GM19025 (cell line): ENCODE measurements at regions not wholly inside any gene's neighbourhood (a gene's known extent, or its start where the extent isn't known, plus 50 kb on each side); places are given as distances from the start of the nearest gene placed in this dataset.

ENCODE experiments used
- ATAC-seq: cut with Tn5 transposase; IDR thresholded peaks from one replicate; pipeline ENCODE4 v1.9.1; 2021; ENCODE audit warnings: mild to moderate bottlenecking, low read depth, moderate library complexity; ENCODE audit not compliant: unreplicated experiment

DNA sequence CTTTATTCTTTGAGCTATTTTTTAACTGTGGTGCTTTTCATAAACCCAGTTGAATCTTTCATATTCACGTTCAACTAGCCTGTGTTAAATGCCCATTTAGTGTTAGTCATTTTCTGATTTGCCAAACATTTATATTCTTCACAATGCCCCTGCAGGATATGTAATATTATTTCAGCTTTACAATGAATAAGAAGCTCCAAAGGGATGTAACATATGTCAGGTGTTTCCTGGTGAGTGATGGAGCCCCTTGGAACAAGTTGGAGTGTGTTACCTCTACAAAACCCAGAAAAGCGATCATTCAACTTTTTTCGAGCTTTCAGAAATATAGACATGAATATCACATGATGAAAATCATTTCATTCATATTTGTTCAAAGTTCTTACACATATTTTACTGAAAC is 471.0 kb upstream of the CDH2 start:
- ATAC-seq: no peak

DNA sequence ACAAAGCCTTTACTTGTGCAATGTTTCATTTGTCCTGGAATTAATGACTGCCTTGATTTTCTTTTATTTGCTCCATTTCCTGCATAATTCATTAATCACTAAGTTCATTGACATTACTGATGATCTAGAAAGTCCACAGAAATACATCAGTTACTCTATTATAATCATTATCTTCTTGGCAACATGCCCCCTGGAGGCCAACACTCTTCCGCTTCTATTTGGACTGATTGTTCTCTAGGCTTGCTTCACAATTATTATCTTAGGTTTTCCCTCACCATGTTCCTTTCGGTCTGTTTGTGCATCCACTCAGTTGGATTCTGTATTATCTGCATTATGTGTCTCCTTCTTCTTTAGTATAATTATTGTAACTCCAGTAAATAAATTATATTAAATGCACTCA is 461.0 kb upstream of the CDH2 start:
- ATAC-seq: no peak

DNA sequence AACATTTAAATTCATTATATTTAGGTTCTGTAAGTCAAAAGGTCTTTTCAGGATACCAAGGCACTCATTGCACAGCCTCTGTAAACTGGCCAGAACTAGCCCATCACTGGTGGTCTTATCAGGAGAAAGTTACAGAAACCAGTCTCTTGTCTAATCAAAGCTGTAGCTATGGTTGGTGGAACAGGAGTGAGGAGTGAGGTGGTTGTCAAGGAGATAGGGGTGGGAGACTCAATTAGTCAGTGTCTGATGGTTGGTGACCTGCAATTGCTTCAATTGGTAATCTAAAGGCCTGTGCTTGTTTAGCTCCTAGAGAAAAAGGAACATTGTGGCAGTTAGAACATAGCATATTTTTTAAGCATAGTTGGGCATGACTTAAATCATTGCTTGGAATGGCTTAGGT is 458.6 kb upstream of the CDH2 start:
- no peak for ATAC-seq

DNA sequence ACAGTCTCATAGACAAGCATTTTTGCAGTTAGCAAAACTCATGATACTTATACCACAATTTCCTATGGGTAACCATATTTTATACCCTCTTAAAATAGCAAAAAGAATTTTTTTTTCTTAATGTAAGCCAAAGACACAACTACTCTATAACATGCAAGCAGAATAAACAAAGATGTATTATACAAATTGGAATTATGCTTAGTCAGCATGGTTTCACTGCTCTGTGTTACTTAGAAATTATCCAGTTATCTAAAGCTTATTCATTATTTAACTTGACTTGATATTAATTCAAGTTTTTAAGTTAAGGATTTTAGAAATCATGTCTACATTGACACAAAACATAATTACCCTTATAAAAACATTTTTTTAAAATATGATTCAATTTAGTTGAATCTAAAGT is 449.8 kb upstream of the CDH2 start:
- ATAC-seq: no peak

DNA sequence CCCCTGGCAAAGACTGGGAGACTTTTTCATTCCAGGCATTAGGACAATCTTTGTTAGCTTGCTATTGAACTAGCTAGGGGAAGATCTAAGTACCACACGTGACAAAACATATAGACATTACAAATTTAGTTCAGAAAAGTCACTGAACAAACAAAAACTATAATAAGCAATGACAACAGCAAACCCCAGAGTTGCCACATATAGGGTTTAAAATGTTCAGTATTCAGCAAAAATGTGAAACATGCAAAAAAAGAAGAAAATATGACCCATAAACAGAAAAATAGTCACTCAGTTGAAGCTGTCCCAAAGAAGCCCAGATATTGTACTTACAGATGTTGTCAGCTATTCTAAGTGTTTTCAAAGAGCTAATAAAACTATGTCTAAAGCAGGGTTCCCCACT is 431.1 kb upstream of the CDH2 start:
- no peak for ATAC-seq

DNA sequence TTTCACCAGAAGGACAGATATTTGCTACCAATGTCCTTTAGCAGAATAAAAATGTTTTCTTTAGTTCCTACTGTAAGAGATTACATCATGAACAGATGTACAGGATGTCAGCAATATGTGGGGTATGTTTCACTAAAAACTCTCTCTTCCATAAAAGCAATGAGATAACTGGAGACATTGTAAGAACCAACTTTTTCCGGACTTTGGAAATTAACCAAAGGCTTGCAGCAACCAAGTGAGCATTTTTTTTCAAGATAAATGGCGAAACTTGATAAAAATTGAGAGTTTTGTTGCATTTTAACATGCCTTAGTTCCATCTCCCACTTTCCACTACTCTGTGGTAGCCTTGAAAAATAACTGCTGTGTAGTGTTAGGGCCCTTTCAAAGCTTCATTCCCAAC is 429.8 kb upstream of the CDH2 start:
- no peak for ATAC-seq

DNA sequence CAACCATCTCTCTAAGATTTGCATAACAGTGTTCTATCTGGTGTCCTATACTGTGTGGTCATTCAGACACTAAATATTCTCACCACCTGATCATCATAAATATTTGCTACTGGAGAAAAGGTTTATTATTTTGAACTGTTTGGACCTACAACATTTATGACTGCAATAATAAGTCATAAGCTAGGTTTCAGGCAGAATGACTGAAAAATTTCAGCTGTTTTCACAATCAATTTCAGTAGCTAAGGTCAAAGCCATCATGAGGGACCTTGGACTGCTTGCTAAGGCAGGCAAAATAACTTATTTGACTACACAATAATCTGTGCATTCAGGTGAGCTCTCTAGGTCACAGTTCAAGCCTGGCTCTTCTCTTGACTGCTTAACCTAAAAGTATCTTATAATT is 425.5 kb upstream of the CDH2 start:
- no peak for ATAC-seq

DNA sequence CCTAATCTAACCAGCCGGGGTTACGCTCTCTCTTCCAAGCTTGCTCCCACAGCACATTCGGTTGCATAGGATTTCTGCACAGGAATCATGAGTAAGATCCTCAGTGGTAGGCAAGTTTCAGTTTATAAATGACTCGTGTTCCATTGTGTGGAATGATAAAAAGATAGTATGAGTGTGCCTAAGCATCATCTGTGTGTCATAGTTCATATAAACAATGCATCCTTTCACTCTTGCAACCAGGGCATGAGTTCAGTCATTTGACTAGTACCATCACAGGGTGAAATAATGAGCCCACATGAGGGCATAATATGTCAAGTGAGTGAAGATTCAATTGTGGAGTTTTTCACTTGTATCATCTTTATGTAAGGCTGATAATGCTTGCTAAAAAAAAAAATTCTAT is 417.1 kb upstream of the CDH2 start:
- no peak for ATAC-seq

DNA sequence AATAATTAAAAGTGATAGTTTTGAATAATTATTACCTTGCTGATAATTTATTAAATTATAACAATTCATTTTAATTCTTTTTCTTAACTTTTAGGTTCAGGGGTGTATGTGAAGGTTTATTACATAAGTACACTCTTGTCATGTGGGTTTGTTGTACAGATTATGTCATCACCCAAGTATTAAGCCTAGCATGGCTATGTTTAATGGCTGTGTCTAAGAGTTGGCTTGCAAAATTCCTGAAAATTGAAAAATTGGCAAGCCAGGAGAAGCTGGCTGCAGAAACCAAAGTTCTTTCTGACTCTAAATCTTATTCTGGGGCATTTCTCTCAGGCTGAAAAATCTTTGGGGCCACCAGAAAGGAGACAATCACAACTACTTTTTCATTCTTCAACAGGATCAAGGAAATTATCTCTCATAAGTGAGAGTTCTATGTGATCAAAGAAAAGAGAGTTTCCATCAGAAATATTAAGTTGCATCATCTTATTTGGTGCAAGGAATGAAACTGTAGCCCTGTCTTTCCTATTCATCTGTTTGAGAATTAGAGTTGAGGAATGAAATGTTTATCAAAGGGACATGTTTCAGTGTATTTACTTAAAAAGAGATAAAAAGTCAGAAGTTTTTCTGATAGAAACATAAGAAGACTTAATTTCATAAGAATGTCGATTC is 412.1 kb upstream of the CDH2 start:
- no peak for ATAC-seq

DNA sequence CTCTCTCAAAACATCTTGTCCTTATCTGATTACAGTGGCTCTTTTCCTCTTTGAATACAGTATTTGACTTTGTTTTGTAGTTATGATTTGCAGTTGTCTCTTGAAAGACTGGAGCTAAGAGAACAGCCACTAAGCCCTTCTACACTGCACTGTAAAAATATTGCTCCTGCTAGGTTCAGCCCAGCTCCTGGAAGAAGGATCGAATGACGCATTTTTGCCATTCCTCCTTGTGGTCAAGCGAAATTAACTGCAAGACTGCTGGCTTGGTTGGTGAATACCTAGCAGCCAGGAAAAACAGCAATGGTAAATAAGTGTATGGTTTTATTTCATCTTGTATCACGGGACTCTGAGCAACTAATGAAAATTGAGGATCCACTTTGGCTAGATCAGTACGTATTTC is 407.8 kb upstream of the CDH2 start:
- ATAC-seq: no peak

DNA sequence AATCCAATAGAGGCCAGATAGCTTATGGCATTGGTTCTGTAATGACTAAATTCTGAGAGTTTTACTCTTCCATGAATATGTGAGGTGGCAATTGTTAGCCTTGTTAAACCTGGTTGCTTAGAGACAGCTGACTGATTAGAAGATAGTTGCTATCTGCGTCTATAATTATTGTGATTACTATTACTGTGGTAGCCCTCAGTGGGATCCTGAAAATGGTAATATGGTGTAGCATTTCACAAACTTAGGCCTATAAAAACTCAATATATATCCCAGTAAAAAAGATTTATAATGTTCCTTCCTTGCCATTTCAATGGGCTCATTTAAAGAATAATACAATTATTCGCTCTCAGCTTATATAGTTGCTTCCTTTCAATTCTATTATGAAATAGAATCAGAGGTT is 405.8 kb upstream of the CDH2 start:
- ATAC-seq: no peak

DNA sequence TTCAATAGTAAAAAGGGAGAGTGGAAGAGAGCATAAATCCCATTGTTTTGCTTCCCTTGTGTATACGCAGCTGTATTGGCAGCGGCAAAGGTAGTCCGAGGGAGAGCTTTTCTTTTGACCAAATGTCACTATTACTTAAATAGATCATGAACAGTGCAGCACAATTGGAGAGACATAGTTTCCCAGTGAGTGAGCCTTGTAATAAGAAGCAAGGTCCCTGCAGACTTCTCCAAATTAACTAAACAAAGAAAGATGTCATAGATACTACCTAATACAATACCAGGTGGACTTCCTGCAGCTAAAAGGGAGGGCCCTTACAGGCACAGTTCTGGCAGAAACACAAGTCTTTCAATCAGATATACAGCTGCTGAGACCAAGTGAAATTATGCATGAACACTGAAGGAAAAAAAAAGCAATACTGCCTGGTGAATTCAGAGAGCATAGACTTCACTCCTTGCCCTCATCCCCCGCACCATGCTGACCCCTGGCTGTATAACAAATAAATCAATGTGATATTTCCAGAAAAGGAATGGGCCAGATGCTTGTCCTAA is 404.7 kb upstream of the CDH2 start:
- no peak for ATAC-seq

DNA sequence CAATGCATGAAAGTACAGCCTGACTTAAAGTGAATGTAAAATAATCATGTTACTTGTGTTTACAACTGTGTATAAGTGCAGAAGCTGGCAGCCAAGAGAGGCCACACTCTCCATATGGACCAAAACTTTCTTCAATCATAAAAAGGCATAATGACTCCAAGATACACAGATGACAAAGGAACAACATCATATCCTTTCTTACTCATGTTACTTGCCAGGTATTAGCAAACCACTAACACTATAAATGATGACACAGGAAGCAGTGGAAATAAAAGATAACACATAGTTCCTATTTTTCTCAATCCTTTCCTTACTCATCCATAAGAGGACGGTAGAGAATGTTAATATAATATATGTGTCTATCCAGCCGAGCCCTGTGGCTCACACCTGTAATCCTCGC is 400.0 kb upstream of the CDH2 start:
- no peak for ATAC-seq

DNA sequence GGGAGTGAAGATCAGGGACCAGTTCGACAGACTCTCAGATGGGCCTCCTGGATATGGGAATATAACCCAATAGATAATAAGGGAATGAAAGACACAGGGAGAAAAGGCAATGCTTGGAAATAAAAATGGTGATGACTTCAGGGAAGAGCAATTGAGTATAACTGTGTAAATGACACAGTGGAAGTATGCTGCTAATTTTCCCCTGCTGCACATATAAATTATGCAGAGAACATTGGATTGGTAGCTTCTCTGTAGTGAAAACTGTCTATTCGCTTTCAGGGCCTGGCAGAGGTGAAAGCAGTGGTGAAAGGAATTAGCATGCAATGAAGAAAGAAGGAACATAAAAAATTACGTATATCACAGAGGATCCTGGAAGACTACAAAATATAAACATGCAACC is 398.2 kb upstream of the CDH2 start:
- ATAC-seq: no peak

DNA sequence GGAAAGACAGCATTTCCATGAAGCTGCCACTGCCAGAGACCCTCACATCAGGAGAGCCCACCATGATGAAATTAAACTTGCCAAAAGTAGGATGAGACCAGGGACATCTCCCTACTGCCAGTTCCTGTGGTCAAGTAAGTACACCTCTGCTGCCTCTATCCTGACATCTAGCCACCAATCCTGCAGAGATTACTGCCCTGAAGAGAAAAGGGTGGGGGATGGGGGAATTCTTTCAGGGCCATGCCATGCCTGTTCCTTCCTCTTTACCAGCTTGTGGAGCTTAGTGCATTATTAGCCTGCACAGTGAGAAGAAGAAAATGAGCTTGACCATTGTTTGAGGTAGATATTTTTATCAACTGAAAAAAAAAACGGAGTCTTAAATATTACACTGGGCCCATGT is 397.2 kb upstream of the CDH2 start:
- no peak for ATAC-seq

DNA sequence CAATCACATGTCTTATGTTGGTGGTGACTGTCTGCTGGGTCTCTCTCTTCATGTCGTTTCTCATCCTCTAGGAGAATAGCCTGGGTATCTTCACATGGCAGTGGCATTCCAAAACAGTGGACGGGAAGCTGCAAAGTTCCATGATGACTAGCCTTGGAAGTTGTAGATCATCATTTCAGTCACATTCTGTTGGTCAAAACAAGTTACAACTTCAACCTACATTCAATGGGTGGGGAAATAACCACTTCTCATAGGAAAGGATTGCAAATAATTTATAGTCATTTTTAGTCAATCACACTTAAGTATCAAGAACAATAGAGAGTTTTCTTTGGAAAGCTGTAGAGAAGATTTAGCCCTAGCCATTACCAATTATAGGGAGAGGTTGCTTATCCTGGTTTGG is 395.0 kb upstream of the CDH2 start:
- ATAC-seq: no peak

DNA sequence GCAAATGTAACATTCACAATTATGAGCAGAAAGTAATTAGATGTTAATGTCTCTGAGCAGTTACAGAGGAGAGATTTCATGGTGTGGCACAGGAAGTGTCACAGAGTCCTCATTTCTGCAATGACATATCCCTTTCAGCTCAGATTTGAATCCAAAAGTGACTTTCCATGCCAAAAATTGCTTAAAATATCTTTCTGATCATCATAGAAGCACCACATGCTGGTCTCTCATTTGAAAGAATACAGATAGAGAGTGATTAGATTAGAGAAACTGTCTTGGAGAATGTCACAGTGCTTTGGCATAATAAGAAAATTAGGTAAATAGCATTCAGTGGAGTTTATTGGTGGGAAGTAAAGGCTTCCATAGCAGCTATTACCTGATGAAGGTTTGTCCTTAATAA is 383.4 kb upstream of the CDH2 start:
- ATAC-seq: no peak

DNA sequence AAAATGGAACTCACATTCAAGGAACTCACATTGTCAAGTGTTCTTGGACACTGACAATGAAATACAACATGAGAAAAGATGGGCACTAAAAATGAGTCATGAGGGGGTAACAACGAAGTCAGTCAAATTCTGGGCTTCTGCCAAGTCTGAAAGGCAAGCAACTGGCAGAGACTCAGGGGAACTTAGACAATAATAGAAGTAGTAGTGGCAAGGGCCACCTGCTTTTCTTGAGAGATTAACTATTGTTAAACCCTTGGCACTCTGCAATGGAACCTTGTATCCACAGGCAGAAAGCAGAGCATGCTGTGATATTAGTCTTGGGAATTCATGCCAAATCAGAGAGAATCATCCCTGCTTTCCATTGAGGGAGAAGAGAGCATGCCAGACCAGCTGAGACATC is 382.6 kb upstream of the CDH2 start:
- ATAC-seq: no peak

DNA sequence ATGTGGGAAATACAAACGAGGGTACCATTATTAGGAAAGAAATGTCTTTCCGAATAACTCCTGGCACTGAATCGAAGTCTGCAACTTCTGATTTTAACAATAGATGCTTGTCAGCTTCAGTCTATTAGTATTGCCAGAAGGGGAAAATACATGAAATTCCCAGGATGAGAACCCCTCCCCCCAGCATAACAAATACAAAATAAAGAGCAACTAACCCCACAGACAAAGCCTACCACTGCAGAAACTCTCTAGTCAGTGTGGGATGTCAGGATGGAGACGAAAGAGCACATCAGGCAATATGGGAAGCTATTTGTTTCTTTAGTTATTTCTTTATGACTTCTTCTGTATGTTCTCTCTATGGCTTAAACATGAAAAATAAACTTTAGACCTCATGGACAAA is 365.0 kb upstream of the CDH2 start:
- no peak for ATAC-seq

DNA sequence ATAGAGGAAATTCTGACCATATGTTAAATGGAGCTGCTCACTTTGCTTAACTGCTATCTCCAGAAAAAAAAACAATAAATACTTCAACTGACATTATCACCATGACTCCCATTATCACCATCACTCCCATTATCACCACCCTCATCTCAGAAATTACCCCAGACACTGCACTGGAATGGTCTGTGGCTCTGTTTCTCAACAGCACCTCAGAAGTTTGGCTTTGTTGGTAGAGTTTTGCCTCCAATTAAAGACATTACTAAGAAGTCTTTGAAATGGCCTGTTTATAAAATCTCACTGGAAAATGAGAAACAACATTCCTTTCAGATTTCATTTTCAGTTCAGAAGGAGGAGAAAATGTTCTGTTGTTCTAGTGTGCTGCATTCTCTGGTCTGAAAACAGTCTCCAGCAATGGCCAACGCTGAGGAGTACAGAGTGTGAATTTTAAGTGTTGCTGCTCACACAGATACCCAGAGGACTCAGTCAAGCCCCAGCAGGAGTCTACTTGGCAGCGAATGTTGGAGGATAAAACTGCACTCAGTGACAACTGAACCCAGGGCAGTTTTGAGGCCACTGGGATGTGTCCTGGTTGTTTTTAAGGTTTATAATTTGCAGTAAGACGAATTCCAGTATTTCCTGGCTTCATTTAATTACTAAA is 364.5 kb upstream of the CDH2 start:
- ATAC-seq: no peak

DNA sequence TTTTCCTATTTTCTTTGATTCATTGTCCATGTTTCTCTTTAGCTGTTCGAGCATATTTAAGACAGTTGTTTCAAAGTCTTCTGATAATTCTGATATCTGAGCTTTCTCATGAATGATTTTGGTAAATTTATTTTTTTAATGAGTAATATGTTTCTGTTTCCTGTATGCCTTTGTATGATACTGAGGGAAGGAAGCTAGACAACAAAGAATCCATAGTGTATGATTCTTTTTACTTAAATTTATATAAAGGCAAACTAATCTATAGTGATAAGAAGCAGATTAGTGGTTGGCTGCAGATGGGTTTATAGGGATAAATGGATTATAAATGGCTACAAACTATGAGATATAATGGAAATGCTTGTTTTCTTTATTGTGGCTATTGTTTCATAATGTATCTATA is 352.7 kb upstream of the CDH2 start:
- ATAC-seq: no peak

DNA sequence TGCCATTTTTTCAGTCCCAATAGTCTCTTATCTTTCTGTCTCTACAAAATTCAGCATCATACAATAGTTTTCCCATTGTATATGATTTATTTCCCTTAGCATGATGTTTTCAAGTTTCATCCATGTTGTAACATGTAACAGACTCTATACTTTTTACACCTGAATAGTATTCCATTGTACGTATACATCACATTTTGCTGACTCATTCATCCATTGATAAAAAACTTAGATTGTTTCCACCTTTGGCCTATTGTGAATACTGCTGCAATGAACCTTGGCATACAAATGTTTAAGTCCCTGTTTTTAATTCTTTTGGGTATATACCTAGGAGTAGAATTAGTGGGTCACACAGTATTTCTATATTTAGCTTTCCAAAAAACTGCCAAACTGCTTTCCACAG is 349.3 kb upstream of the CDH2 start:
- no peak for ATAC-seq
